IPS DF 6.9 (cell line): ENCODE measurements at regions not wholly inside any gene's neighbourhood (a gene's known extent, or its start where the extent isn't known, plus 50 kb on each side); places are given as distances from the start of the nearest gene placed in this dataset.
"Not testable (repeated sequence)": the region's sequence is repeated elsewhere in the genome, so short reads cannot be mapped to it uniquely, and the experiment has no call there.

Source experiments
- DNase-seq: peaks from one replicate; pipeline ENCODE4 v3.0.0-alpha.2; 2013; ENCODE audit warnings: low read depth, low spot score
- H3K27ac ChIP-seq: one replicate; pipeline ENCODE4 v1.5.1; 2013; ENCODE audit warnings: low read length, control low read depth
- H3K27me3 ChIP-seq: 2 replicates; pipeline ENCODE4 v1.6.1; 2013; ENCODE audit warnings: mild to moderate bottlenecking, low read length; ENCODE audit not compliant: control insufficient read depth, insufficient read depth
- H3K36me3 ChIP-seq: 2 replicates; pipeline ENCODE4 v1.6.1; 2013; ENCODE audit warnings: low read length; ENCODE audit not compliant: control insufficient read depth, insufficient read depth
- H3K4me1 ChIP-seq: 2 replicates; pipeline ENCODE4 v1.6.1; 2013; ENCODE audit warnings: low read length; ENCODE audit not compliant: control insufficient read depth, insufficient read depth
- H3K4me3 ChIP-seq: 2 replicates; pipeline ENCODE4 v1.5.1; 2013; ENCODE audit warnings: mild to moderate bottlenecking, low read length
- H3K9me3 ChIP-seq: 2 replicates; pipeline ENCODE4 v1.6.1; 2013; ENCODE audit warnings: low read length, inconsistent platforms; ENCODE audit not compliant: control insufficient read depth, insufficient read depth
- WGBS: extraction: QIAGEN DNeasy Blood & Tissue Kit; methylation state at CpG from one replicate; pipeline ENCODE4 v1.1.7; 2013; ENCODE audit warnings: mixed read lengths, missing lambda C conversion rate; ENCODE audit not compliant: insufficient read length, insufficient coverage; 5-methylcytosine and 5-hydroxymethylcytosine counted together

- WGBS, result 100% methylated on average over 5 of the region's 30 CpGs
- not testable (repeated sequence) for H3K9me3 ChIP-seq, H3K27ac ChIP-seq, DNase-seq, H3K36me3 ChIP-seq, H3K4me3 ChIP-seq, H3K4me1 ChIP-seq, H3K27me3 ChIP-seq
Observed at GRCh38 chr5:176061269-176061622, 93.1 kb upstream of the THOC3 start.

GRCh38 chr5:176061660-176062059, 93.5 kb upstream of the THOC3 start:
- DNase-seq, H3K27ac ChIP-seq, H3K27me3 ChIP-seq, H3K4me3 ChIP-seq, H3K9me3 ChIP-seq, H3K4me1 ChIP-seq, H3K36me3 ChIP-seq: not testable (repeated sequence)
- WGBS, result no CpG with 5 or more reads among the region's 21 CpGs

- DNase-seq, result not testable (repeated sequence)
Observed at GRCh38 chr5:176066262-176066945, 98.3 kb upstream of the THOC3 start.

GRCh38 chr5:176067162-176067561, 99.0 kb upstream of the THOC3 start:
- not testable (repeated sequence) for H3K27me3 ChIP-seq, H3K4me1 ChIP-seq, DNase-seq, H3K4me3 ChIP-seq, H3K36me3 ChIP-seq, H3K9me3 ChIP-seq, H3K27ac ChIP-seq
- no CpG with 5 or more reads among the region's 1 CpG for WGBS

More at GRCh38 chr5:176066262-176066945, 98.3 kb upstream of the THOC3 start:
- not testable (repeated sequence) for H3K27me3 ChIP-seq, H3K4me1 ChIP-seq, H3K27ac ChIP-seq, H3K4me3 ChIP-seq, H3K9me3 ChIP-seq, H3K36me3 ChIP-seq
- no CpG with 5 or more reads among the region's 5 CpGs for WGBS

- H3K4me3 ChIP-seq, H3K36me3 ChIP-seq, H3K9me3 ChIP-seq, H3K27me3 ChIP-seq, DNase-seq, H3K27ac ChIP-seq, H3K4me1 ChIP-seq: not testable (repeated sequence)
- WGBS, result no CpG with 5 or more reads among the region's 5 CpGs
Observed at GRCh38 chr5:176067948-176068347, 99.8 kb upstream of the THOC3 start.

GRCh38 chr5:176073996-176074571, 106.0 kb upstream of the THOC3 start:
- not testable (repeated sequence) for DNase-seq, H3K4me1 ChIP-seq, H3K36me3 ChIP-seq, H3K9me3 ChIP-seq, H3K4me3 ChIP-seq, H3K27ac ChIP-seq, H3K27me3 ChIP-seq
- no CpG with 5 or more reads among the region's 9 CpGs for WGBS

- H3K4me1 ChIP-seq, H3K27me3 ChIP-seq, H3K4me3 ChIP-seq, H3K36me3 ChIP-seq, H3K9me3 ChIP-seq, H3K27ac ChIP-seq, DNase-seq: not testable (repeated sequence)
- no CpG with 5 or more reads among the region's 9 CpGs for WGBS
Observed at GRCh38 chr5:176083717-176084116, 115.6 kb upstream of the THOC3 start.

- not testable (repeated sequence) for H3K27ac ChIP-seq, H3K36me3 ChIP-seq, H3K27me3 ChIP-seq, H3K4me3 ChIP-seq, H3K4me1 ChIP-seq, DNase-seq, H3K9me3 ChIP-seq
- WGBS, result no CpG with 5 or more reads among the region's 3 CpGs
Observed at GRCh38 chr5:176103083-176103482, 135.0 kb upstream of the THOC3 start.

- H3K27me3 ChIP-seq, H3K36me3 ChIP-seq, H3K9me3 ChIP-seq, DNase-seq, H3K4me3 ChIP-seq, H3K27ac ChIP-seq, H3K4me1 ChIP-seq: not testable (repeated sequence)
- WGBS, result no CpG with 5 or more reads among the region's 8 CpGs
Observed at GRCh38 chr5:176112888-176113287, 125.3 kb upstream of the SIMC1 start.

- DNase-seq, H3K36me3 ChIP-seq, H3K27ac ChIP-seq, H3K9me3 ChIP-seq, H3K4me1 ChIP-seq, H3K27me3 ChIP-seq, H3K4me3 ChIP-seq: not testable (repeated sequence)
- no CpG with 5 or more reads among the region's 6 CpGs for WGBS
Observed at GRCh38 chr5:176113673-176114335, 124.4 kb upstream of the SIMC1 start.

- not testable (repeated sequence) for H3K36me3 ChIP-seq, H3K4me3 ChIP-seq, DNase-seq, H3K27me3 ChIP-seq, H3K4me1 ChIP-seq, H3K9me3 ChIP-seq, H3K27ac ChIP-seq
- WGBS, result no CpG with 5 or more reads among the region's 7 CpGs
Observed at GRCh38 chr5:176114825-176115224, 123.4 kb upstream of the SIMC1 start.
